ENCODE measurements at regions not wholly inside any gene's neighbourhood (a gene's known extent, or its start where the extent isn't known, plus 50 kb on each side); places are given as distances from the start of the nearest gene placed in this dataset.

- H3K4me3 ChIP-seq (IDR thresholded peaks at IDR 0.05; ENCODE audit: insufficient read depth, low read depth, low read length) = no peak overlapping the region
- H3K79me2 ChIP-seq (ENCODE audit: insufficient read depth, low read depth) = no peaks in the 10 kb centered on the region
- no peaks in the 10 kb centered on the region for H4K20me1 ChIP-seq (ENCODE audit: insufficient read depth)
- no peak overlapping the region for H3K4me2 ChIP-seq
- no peaks in the 10 kb centered on the region for H3K4me1 ChIP-seq (ENCODE audit: low read depth, poor library complexity, severe bottlenecking)
- TF ChIP-seq CTCF (conservative IDR thresholded peaks at IDR 0.05; ENCODE audit: low read depth, low read length) = no peak
- H3K36me3 ChIP-seq (ENCODE audit: insufficient read depth) = no peaks in the 10 kb centered on the region
- H3K9ac ChIP-seq = no peak overlapping the region
- H3K27ac ChIP-seq = no peak overlapping the region
- no peaks in the 10 kb centered on the region for H3K27me3 ChIP-seq (ENCODE audit: insufficient read depth, low read depth)
- H2AFZ ChIP-seq (ENCODE audit: low read depth) = no peak overlapping the region
These were observed 85.9 kb downstream of the NAV1 start for GRCh38 chr1:201624741-201625225.

- Histone ChIP-seq H3K27ac (no peak overlapping the region), H3K79me2 (ENCODE audit: insufficient read depth, low read depth) (no peaks in the 10 kb centered on the region), H2AFZ (ENCODE audit: low read depth) (no peak overlapping the region), H3K4me3 (IDR thresholded peaks at IDR 0.05; ENCODE audit: insufficient read depth, low read depth, low read length) (no peak overlapping the region), H3K4me2 (no peak overlapping the region), H4K20me1 (ENCODE audit: insufficient read depth) (no peaks in the 10 kb centered on the region), H3K4me1 (ENCODE audit: low read depth, poor library complexity, severe bottlenecking) (no peaks in the 10 kb centered on the region), H3K9ac (no peak overlapping the region), H3K27me3 (ENCODE audit: insufficient read depth, low read depth) (no peaks in the 10 kb centered on the region), H3K36me3 (ENCODE audit: insufficient read depth) (no peaks in the 10 kb centered on the region)
- TF ChIP-seq CTCF (conservative IDR thresholded peaks at IDR 0.05; ENCODE audit: low read depth, low read length) = no peak
These were observed 86.4 kb downstream of the NAV1 start for GRCh38 chr1:201625226-201625761.

GRCh38 chr1:201625851-201626251, 86.9 kb downstream of the NAV1 start:
- Histone ChIP-seq H3K4me3 (IDR thresholded peaks at IDR 0.05; ENCODE audit: insufficient read depth, low read depth, low read length) (no peak overlapping the region), H3K27me3 (ENCODE audit: insufficient read depth, low read depth) (no peaks in the 10 kb centered on the region), H3K4me1 (ENCODE audit: low read depth, poor library complexity, severe bottlenecking) (no peaks in the 10 kb centered on the region), H3K27ac (no peak overlapping the region), H3K36me3 (ENCODE audit: insufficient read depth) (no peaks in the 10 kb centered on the region), H4K20me1 (ENCODE audit: insufficient read depth) (no peaks in the 10 kb centered on the region), H2AFZ (ENCODE audit: low read depth) (no peak overlapping the region), H3K4me2 (no peak overlapping the region), H3K79me2 (ENCODE audit: insufficient read depth, low read depth) (no peaks in the 10 kb centered on the region), H3K9ac (no peak overlapping the region)
- no peak for TF ChIP-seq CTCF (conservative IDR thresholded peaks at IDR 0.05; ENCODE audit: low read depth, low read length)

- Histone ChIP-seq H3K4me2 (no peak overlapping the region), H3K36me3 (ENCODE audit: insufficient read depth) (no peaks in the 10 kb centered on the region), H2AFZ (ENCODE audit: low read depth) (no peak overlapping the region), H3K4me3 (IDR thresholded peaks at IDR 0.05; ENCODE audit: insufficient read depth, low read depth, low read length) (no peak overlapping the region), H3K79me2 (ENCODE audit: insufficient read depth, low read depth) (no peaks in the 10 kb centered on the region), H3K27me3 (ENCODE audit: insufficient read depth, low read depth) (no peaks in the 10 kb centered on the region), H3K9ac (no peak overlapping the region), H3K4me1 (ENCODE audit: low read depth, poor library complexity, severe bottlenecking) (no peaks in the 10 kb centered on the region), H3K27ac (no peak overlapping the region), H4K20me1 (ENCODE audit: insufficient read depth) (no peaks in the 10 kb centered on the region)
- TF ChIP-seq CTCF (conservative IDR thresholded peaks at IDR 0.05; ENCODE audit: low read depth, low read length) = no peak
These were observed 87.8 kb downstream of the NAV1 start for GRCh38 chr1:201626629-201627275.
